Bone marrow (tissue), 2 donors: ENCODE measurements at regions not wholly inside any gene's neighbourhood (a gene's known extent, or its start where the extent isn't known, plus 50 kb on each side); places are given as distances from the start of the nearest gene placed in this dataset.
"Not testable (repeated sequence)": the region's sequence is repeated elsewhere in the genome, so short reads cannot be mapped to it uniquely, and the experiment has no call there.

ENCODE experiments used
- DNase-seq, 2 donors: peaks; one replicate each; lab custom pipeline; 2025; lab: John Stamatoyannopoulos, UW

DNA sequence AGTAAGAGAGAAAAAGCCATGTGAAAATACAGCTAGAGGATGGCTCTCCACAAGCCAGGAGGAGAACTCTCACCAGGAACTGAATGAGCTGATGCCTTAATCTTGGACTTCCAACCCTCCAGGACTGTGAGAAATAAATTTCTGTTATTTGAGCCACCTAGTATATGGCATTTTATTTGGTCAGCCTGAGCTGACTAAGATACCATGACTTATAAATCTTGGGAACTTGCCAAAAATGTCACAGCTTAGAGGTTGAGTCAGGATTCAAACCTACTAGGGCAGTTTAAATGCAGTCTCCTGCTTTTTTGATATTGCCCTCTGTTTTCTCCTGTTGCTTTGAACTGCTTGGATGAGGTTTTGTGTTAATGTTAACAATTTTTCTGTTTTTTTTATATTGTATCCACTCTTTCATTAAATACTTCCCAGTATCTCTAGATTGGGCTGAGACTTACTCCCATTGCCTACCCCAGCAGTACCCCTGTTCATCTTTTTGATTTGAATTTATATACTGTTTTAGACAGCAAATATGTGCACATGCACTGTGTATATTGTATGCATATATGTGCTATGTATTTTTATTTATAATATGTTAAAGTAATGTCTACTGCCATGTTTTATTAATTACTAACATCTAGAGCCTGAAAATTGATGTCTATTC is 1223.2 kb downstream of the OTOL1 start:
- DNase-seq: no peak

DNA sequence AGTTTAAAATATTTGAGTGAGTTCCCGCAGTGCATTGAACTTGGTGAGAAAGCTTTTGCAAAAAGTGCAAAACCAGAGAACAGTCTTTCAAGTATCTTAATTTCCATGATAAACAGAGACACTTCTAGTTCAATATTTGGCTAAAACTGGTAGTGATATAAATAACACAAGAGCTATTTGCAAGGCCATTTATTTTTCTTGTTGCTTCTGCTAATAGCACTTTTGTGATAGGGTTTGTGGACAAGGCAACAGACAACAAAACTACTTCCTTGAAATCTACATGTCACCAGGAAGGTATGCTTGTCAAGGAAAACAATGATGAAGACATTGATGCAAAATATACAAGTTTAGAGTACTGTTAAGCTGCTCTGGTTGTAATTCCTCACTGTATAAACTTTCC is 1225.1 kb downstream of the OTOL1 start:
- no peak for DNase-seq

DNA sequence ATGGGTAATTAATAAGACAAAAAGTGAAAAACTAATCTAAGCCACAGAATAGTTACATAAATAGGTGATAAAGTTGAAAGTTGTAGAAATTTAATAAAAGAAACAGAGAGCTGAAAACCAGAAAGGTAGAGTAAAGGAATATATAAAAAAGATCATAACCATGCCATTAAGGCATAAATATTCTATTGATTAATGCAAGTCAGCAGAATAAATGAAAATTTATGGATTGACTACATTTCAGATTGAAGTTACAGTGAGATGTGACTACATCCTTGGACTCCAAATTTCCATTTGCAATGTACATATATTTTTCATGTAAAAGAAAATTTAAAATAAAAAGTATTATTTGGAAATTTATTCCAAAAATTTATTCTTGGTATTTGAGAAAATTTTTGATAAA is 1225.7 kb downstream of the OTOL1 start:
- no peak for DNase-seq

DNA sequence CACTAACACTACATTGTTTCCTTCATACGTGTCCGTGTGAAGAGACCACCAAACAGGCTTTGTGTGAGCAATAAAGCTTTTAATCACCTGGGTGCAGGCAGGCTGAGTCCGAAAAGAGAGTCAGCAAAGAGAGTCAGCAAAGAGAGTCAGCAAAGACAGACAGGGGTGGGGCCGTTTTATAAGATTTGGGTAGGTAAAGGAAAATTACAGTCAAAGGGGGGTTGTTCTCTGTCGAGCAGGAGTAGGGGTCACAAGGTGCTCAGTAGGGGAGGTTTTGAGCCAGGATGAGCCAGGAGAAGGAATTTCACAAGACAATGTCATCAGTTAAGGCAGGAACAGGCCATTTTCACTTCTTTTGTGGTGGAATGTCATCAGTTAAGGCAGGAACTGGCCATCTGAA is 1226.2 kb downstream of the OTOL1 start:
- DNase-seq: not testable (repeated sequence)

- DNase-seq: no peak
These were observed 1233.1 kb downstream of the OTOL1 start for GRCh38 chr3:162729686-162730085.

- DNase-seq: not testable (repeated sequence)
These were observed 1235.4 kb downstream of the OTOL1 start for GRCh38 chr3:162731961-162732360.

GRCh38 chr3:162738784-162739183 is 1242.2 kb downstream of the OTOL1 start:
- no peak for DNase-seq

DNA sequence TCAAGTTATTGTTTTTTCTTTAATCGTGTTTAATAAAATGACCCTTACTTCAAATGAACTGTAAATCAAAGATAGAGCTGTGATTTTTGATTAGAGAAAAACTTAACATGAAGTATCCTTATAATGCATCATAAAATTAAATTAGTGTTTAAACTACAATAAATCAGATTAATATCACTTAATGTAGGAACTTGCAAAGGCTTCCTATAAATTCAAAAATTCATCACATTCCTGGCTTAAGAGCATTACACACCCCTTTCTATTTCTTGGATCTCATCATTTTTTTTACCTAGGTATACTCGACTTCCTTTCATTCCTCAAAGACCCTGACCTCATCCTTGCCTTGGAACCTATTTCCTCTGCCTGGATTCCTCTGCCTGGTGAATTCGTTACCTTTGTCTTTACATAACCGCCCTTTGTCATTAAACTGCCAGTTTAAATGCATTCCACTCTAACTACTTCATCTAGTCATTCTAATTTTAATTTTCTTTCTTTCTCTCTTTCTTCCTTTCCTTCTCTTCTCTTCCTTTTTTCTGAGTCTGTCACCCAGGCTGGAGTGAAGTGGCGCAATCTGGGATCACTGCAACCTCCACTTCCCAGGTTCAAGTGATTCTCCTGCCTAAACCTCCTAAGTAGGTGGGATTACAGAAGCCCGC is 1244.5 kb downstream of the OTOL1 start:
- DNase-seq: no peak

- no peak for DNase-seq
These were observed 1245.6 kb downstream of the OTOL1 start for GRCh38 chr3:162742159-162742717.

DNA sequence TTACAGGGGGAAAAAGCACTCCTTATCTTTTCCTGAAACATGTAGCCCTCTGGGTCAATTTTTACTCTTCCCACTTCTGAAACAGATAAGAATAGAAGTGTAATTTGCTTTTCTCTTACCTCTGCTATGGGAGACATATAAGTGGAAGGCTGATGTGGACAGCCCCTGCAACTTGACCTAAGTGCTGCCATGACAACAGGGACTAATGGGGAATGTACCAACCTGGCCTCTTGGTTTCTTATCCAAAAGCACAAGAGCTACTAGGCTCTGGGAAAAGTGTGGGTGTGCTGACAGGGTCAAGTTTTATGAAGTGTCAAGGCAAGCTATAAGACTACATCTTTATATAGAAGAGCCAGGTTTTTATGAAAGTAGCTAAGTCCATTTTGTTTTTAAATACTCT is 1246.5 kb downstream of the OTOL1 start:
- no peak for DNase-seq

DNA sequence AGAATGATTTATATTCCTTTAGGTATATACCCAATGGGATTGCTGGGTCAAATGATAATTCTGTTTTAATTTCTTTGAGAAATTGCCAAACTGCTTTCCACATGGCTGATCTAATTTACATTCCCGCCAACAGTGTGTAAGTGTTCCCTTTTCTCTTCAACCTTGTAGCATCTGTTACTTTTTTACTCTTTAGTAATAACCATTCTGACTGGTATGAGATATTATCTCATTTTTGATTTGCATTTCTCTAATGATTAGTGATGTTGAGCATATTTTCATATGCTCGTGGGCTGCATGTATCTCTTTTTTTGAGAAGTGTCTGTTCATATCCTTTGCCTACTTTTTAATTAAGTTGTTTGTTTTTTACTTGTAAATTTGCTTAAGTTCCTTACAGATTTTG is 1264.2 kb downstream of the OTOL1 start:
- DNase-seq: no peak

GRCh38 chr3:162764051-162764807 is 1267.6 kb downstream of the OTOL1 start:
- no peak for DNase-seq

GRCh38 chr3:162764808-162765071 is 1268.1 kb downstream of the OTOL1 start:
- no peak for DNase-seq

GRCh38 chr3:162765524-162765923 is 1268.9 kb downstream of the OTOL1 start:
- DNase-seq: no peak

GRCh38 chr3:162769564-162769963 is 1273.0 kb downstream of the OTOL1 start:
- no peak for DNase-seq

DNA sequence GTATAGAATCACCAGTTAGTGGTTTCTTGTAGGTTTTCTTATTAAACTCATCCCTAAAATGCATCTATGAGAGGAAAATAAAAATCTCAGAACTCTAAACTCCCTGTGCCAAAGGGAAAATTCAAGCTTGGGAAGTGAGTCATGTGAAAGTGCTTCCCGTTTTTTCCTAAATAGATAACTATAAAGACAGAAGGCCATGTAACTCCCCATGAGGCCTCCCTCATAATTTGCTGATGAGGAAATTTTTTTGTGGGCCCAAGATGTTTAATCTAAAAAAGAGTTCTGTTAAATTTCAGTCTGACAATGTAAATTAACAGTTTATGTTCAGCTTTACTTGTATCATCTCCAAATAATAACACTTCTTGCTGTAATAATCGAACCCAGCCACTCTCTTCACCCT is 1273.9 kb downstream of the OTOL1 start:
- no peak for DNase-seq

GRCh38 chr3:162774613-162775100 is 1278.0 kb downstream of the OTOL1 start:
- no peak for DNase-seq

GRCh38 chr3:162776148-162776547 is 1279.5 kb downstream of the OTOL1 start:
- no peak for DNase-seq

DNA sequence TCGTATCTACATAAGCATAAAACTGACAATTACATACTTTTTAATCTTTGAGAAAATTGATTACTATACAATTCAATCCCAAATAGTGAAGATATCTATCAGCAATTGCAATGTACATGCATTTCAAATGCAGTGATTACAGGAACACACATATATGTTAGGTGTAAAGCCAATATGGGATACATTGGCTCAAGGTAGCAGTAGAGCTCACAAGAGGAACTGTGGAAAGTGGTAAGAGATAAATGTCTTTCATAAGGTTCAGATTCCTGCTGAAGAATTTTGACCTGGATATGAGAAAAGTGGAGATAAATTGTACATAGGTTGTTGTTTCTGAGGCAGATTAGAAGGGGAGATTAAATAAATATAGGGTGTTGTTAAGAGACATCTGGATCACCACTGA is 1280.5 kb downstream of the OTOL1 start:
- DNase-seq: no peak

DNA sequence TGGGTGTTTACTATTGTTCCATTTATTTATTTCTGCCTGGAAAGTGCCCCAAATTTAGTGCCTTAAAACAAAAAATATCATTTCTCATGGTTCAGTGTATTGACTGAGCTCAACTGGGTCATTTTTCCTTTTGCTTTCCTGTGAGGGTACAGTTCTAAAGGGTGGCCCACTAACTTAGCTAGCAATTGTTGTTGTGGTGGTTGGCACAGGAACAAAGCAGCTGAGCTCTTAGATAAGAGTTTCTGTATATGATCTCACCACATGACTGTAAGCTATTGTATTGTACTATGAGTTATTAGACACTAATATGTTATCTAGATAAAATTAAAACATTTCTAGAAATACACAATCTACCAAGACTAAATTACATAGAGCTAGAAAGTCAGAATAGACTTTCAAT is 1283.7 kb downstream of the OTOL1 start:
- DNase-seq: no peak

DNA sequence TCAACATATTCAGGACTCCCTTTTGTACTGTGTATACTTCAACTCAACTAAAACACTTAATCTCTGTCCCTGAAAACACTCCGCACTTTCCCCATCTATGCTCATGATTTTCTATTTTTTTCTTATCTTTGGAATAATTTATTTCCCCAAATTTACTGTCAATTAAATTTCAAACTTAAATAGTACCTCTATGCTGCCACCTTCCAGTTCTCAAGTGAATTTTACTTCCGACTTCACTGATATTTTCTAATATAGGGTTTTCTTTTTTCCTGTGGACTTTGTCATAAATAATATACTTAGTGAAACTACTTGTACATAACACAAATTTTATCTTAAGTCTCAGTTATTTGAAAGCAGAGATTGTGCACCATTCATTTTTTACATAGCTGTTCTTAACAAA is 1303.3 kb downstream of the OTOL1 start:
- DNase-seq: no peak

DNA sequence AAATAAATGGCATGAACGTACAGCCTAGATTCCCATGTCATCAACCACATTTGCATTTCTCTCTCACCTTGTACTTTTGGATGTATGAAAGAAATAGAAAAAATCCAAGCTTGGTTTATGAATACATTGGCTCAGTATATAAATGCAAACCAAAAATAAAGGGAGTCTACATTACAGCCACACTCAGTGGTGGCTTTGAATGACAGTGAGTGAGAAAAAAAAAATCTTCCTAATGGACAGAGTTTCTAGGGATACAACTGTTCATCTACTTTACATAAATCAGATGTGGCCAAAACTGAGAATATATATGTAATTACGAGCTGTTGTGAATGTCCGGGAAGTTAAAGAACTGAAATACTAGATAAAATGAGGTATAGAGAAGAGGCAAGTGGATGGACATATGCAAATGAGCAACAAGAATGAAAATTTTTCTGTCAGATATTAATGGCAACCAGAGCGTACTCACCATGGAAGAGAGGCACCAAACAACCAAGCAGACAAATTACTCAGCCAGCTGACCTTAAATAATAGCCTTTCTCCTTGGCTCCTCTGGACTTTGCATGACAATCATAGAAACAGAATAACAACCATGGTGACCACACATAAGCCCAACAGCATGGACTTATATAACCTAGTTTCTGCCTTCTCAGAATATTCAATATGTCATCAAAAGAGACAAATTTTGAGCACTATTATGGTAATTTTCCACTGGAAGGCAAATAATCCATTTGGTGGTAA is 1305.8 kb downstream of the OTOL1 start:
- no peak for DNase-seq
